ENCODE measurements at regions not wholly inside any gene's neighbourhood (a gene's known extent, or its start where the extent isn't known, plus 50 kb on each side); places are given as distances from the start of the nearest gene placed in this dataset.

- intact Hi-C loops (cut with micrococcal nuclease): no loop called here
These were observed 714.9 kb upstream of the CXADR start for GRCh38 chr21:16797966-16798365.

- intact Hi-C loops (cut with micrococcal nuclease): no loop called here
These were observed 712.1 kb upstream of the CXADR start for GRCh38 chr21:16800536-16801275.

GRCh38 chr21:16811011-16811410, 701.8 kb upstream of the CXADR start:
- intact Hi-C loops (cut with micrococcal nuclease): no loop called here

- intact Hi-C loops (cut with micrococcal nuclease): no loop called here
These were observed 700.9 kb upstream of the CXADR start for GRCh38 chr21:16811970-16812369.

- intact Hi-C loops (cut with micrococcal nuclease): no loop called here
These were observed 697.6 kb upstream of the CXADR start for GRCh38 chr21:16815243-16815642.

- intact Hi-C loops (cut with micrococcal nuclease): no loop called here
These were observed 691.3 kb upstream of the CXADR start for GRCh38 chr21:16821588-16821987.

GRCh38 chr21:16829532-16829931, 683.3 kb upstream of the CXADR start:
- intact Hi-C loops (cut with micrococcal nuclease): no loop called here

- intact Hi-C loops (cut with micrococcal nuclease): no loop called here
These were observed 680.1 kb upstream of the CXADR start for GRCh38 chr21:16832791-16833190.

GRCh38 chr21:16834791-16835190, 678.1 kb upstream of the CXADR start:
- intact Hi-C loops (cut with micrococcal nuclease): no loop called here

- intact Hi-C loops (cut with micrococcal nuclease): no loop called here
These were observed 675.5 kb upstream of the CXADR start for GRCh38 chr21:16837321-16837720.

- intact Hi-C loops (cut with micrococcal nuclease): no loop called here
These were observed 675.1 kb upstream of the CXADR start for GRCh38 chr21:16837721-16838120.

- intact Hi-C loops (cut with micrococcal nuclease): no loop called here
These were observed 674.5 kb upstream of the CXADR start for GRCh38 chr21:16838331-16838730.

- intact Hi-C loops (cut with micrococcal nuclease): no loop called here
These were observed 672.3 kb upstream of the CXADR start for GRCh38 chr21:16840538-16840937.

- intact Hi-C loops (cut with micrococcal nuclease): no loop called here
These were observed 670.7 kb upstream of the CXADR start for GRCh38 chr21:16841975-16842695.

GRCh38 chr21:16842696-16843035, 670.2 kb upstream of the CXADR start:
- intact Hi-C loops (cut with micrococcal nuclease): no loop called here

- intact Hi-C loops (cut with micrococcal nuclease): no loop called here
These were observed 665.6 kb upstream of the CXADR start for GRCh38 chr21:16847211-16847610.

- intact Hi-C loops (cut with micrococcal nuclease): no loop called here
These were observed 661.8 kb upstream of the CXADR start for GRCh38 chr21:16851054-16851453.

GRCh38 chr21:16855164-16855667, 657.6 kb upstream of the CXADR start:
- intact Hi-C loops (cut with micrococcal nuclease): no loop called here

- intact Hi-C loops (cut with micrococcal nuclease): no loop called here
These were observed 649.4 kb upstream of the CXADR start for GRCh38 chr21:16863362-16863905.

- intact Hi-C loops (cut with micrococcal nuclease): no loop called here
These were observed 648.9 kb upstream of the CXADR start for GRCh38 chr21:16863908-16864307.

- intact Hi-C loops (cut with micrococcal nuclease): no loop called here
These were observed 647.2 kb upstream of the CXADR start for GRCh38 chr21:16865632-16866031.

- intact Hi-C loops (cut with micrococcal nuclease): no loop called here
These were observed 646.0 kb upstream of the CXADR start for GRCh38 chr21:16866851-16867250.

GRCh38 chr21:16870103-16870502, 642.7 kb upstream of the CXADR start:
- intact Hi-C loops (cut with micrococcal nuclease): no loop called here
